Transverse colon (tissue), 4 donors: ENCODE measurements at regions not wholly inside any gene's neighbourhood (a gene's known extent, or its start where the extent isn't known, plus 50 kb on each side); places are given as distances from the start of the nearest gene placed in this dataset.

Source experiments
- DNase-seq: peaks from one replicate; pipeline ENCODE4 v3.0.0-alpha.2; 2019
- H3K27ac ChIP-seq, 4 donors: fragments of 200-600 bp; sonication (generic); 2 replicates each; pipeline ENCODE4 v1.5.1; 2016 to 2018; ENCODE audit warnings: inconsistent platforms in 4 of 4
- H3K27me3 ChIP-seq: fragments of 200-600 bp; sonication (generic); 2 replicates; pipeline ENCODE4 v1.5.1; 2017; ENCODE audit warnings: inconsistent platforms
- H3K36me3 ChIP-seq, 4 donors: fragments of 200-600 bp; sonication (generic); 2 replicates each; pipeline ENCODE4 v1.5.1; 2017 to 2019; ENCODE audit warnings: inconsistent platforms in 4 of 4
- H3K4me1 ChIP-seq, 4 donors: fragments of 200-600 bp; sonication (generic); 2 replicates each; pipeline ENCODE4 v1.5.1; 2017 to 2020; ENCODE audit warnings: inconsistent platforms in 4 of 4
- H3K4me3 ChIP-seq, 4 donors: fragments of 200-600 bp; sonication (generic); 1 replicate in 1 of 4; 2 replicates in 3 of 4; pipeline versions ENCODE4 v1.5.1 to v1.6.1; 2017 to 2019; ENCODE audit warnings: inconsistent platforms in 4 of 4
- H3K9me3 ChIP-seq, 2 donors: fragments of 200-600 bp; sonication (generic); 2 replicates each; pipeline ENCODE4 v1.5.1; 2017 to 2019; ENCODE audit warnings: inconsistent platforms in 2 of 2
- EP300 ChIP-seq: sonication (generic); formaldehyde crosslinking; IDR thresholded peaks from one replicate; pipeline ENCODE4 v1.6.1; 2017; ENCODE audit warnings: antibody characterized with exemption, low read depth
- POLR2A ChIP-seq: fragments of 450-650 bp; IDR thresholded peaks from one replicate; pipeline ENCODE4 v1.6.1; 2016; ENCODE audit warnings: antibody characterized with exemption, mild to moderate bottlenecking, moderate library complexity
- POLR2AphosphoS5 ChIP-seq, 3 donors: sonication (generic); formaldehyde crosslinking; IDR thresholded peaks; one replicate each; pipeline ENCODE4 v1.6.1; 2016; ENCODE audit warnings: antibody characterized with exemption in 3 of 3
- WGBS, 2 donors: methylation state at CpG; one replicate each; pipeline ENCODE4 v1.1.5; 2018; ENCODE audit warnings: low coverage in 1 of 2; 5-methylcytosine and 5-hydroxymethylcytosine counted together
- in situ Hi-C, 4 donors: fragments of 200-750 bp; cut with MboI; loops; one replicate each; pipeline versions ENCODE4 v1.15.0 to v1.15.1; 2017; ENCODE audit warnings: low sequenced_read_pairs in 3 of 4, low pct_ligation_motif_present in 1 of 4, low pct_unique_long_range_greater_than_20kb in 1 of 4
- intact Hi-C: fragments of 100-400 bp; cut with DNase I; formaldehyde crosslinking; loops from one replicate; pipeline ENCODE4 v1.15.1; 2023; ENCODE audit warnings: low total_unique reads
- TF ChIP-seq, protein P1 (sequence below), 5 experiments: fragments of 200-600 bp in 3 of 5; fragments of 450-650 bp in 2 of 5; sonication (generic) in 3 of 5; IDR thresholded peaks; 1 replicate in 2 of 5; 2 replicates in 3 of 5; pipeline ENCODE4 v1.5.1; 2016 to 2017; ENCODE audit warnings: antibody characterized with exemption in 5 of 5, inconsistent platforms in 3 of 5, mild to moderate bottlenecking in 2 of 5, moderate library complexity in 1 of 5

DNA sequence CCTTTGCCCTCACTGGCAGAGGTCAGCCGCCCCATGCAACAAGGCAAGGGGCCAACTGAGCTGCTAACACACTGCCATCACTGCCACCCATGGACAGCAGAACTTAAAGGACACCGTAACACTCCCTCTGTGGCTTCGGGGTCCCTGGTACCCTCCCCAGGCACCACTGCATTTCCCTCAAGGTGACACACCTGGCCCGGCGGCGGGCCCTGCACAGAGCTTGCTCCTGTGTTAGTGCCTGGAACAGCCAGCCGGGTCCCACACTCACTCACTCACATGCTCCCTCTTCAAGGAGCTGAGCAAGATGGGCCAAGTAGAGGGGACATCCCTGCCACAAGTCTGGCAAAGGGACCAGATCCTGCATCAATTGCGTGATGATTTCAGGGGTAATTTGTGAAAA, 126.5 kb upstream of the SOX4 start:
- no peaks in the 10 kb centered on the region for H3K36me3 ChIP-seq
- in situ Hi-C loops, result no loop called here
- TF ChIP-seq POLR2AphosphoS5 (IDR thresholded peaks at IDR 0.05) (no peak), EP300 (no peak), POLR2A (no peak)
- TF ChIP-seq, protein P1, sequence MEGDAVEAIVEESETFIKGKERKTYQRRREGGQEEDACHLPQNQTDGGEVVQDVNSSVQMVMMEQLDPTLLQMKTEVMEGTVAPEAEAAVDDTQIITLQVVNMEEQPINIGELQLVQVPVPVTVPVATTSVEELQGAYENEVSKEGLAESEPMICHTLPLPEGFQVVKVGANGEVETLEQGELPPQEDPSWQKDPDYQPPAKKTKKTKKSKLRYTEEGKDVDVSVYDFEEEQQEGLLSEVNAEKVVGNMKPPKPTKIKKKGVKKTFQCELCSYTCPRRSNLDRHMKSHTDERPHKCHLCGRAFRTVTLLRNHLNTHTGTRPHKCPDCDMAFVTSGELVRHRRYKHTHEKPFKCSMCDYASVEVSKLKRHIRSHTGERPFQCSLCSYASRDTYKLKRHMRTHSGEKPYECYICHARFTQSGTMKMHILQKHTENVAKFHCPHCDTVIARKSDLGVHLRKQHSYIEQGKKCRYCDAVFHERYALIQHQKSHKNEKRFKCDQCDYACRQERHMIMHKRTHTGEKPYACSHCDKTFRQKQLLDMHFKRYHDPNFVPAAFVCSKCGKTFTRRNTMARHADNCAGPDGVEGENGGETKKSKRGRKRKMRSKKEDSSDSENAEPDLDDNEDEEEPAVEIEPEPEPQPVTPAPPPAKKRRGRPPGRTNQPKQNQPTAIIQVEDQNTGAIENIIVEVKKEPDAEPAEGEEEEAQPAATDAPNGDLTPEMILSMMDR (IDR thresholded peaks at IDR 0.05), result no peak
- no peak for DNase-seq
- intact Hi-C loops, result no loop called here
- peaks cover 0 to 2% (median 0%) of the 10 kb centered on the region in 4 donors for H3K4me1 ChIP-seq
- H3K27ac ChIP-seq, result no peak overlapping the region
- no peaks in the 10 kb centered on the region for H3K27me3 ChIP-seq
- no peaks in the 10 kb centered on the region for H3K9me3 ChIP-seq
- WGBS, 2 donors, result 100% methylated on average over 1 to 8 of the region's 8 CpGs
- no peak overlapping the region for H3K4me3 ChIP-seq

DNA sequence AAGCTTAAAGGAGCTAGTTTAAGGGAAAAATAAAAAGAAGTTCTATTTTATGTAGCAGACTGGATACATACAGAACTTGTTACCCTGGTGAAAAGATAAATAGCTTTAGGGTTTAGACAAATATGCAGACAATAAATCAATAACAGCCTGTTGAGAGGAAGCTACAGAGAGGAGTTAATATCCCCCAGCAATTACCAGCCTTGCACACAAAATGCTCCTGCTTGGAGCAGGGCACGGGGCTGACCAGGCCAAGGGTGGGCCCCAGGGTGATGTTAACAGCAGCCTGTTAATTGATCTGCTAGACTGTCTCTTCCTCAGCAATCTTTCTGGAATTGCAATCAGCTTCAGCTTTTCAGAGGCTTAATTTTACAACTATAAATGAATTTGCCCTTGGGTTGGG, 125.1 kb upstream of the SOX4 start:
- in situ Hi-C loops (no loop called here), intact Hi-C loops (no loop called here)
- Histone ChIP-seq H3K4me1 (no peaks in the 10 kb centered on the region), H3K4me3 (no peak overlapping the region), H3K9me3 (no peaks in the 10 kb centered on the region), H3K27me3 (no peaks in the 10 kb centered on the region), H3K27ac (no peak overlapping the region), H3K36me3 (no peaks in the 10 kb centered on the region)
- no peak for DNase-seq
- no peak for TF ChIP-seq EP300
- no peak for TF ChIP-seq POLR2AphosphoS5 (IDR thresholded peaks at IDR 0.05)
- no peak for TF ChIP-seq POLR2A
- TF ChIP-seq, protein P1 (IDR thresholded peaks at IDR 0.05), result no peak
- 52% methylated on average over 1 of the region's 1 CpG; no CpG with 5 or more reads in 1 of the 2 donors for WGBS, 2 donors

DNA sequence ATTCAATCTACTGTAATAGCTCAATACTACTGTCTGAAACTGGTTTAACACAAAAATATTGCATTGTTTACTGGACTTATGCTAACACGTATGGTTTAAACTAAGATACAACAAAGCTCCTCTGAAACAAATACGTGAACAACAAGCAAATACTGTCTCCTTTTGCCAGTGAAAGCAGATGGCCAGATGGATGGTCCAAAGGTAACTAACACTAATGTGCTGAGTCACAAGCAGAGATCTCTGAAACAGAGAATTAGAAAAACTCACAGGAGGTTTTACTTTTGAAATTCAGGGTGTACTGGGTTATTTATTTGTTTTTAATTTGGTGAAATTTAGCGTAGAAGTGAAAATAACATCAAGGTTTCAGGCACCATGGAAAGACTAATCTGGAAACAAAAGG, 124.3 kb upstream of the SOX4 start:
- DNase-seq, result no peak
- in situ Hi-C loops (no loop called here), intact Hi-C loops (no loop called here)
- Histone ChIP-seq H3K27me3 (no peaks in the 10 kb centered on the region), H3K9me3 (no peaks in the 10 kb centered on the region), H3K4me1 (no peaks in the 10 kb centered on the region), H3K36me3 (no peaks in the 10 kb centered on the region), H3K27ac (no peak overlapping the region), H3K4me3 (no peak overlapping the region)
- TF ChIP-seq POLR2AphosphoS5 (IDR thresholded peaks at IDR 0.05), result no peak
- TF ChIP-seq, protein P1 (IDR thresholded peaks at IDR 0.05), result no peak
- TF ChIP-seq POLR2A, result no peak
- TF ChIP-seq EP300, result no peak
- WGBS, 2 donors, result 57 to 78% methylated on average over 3 of the region's 3 CpGs

DNA sequence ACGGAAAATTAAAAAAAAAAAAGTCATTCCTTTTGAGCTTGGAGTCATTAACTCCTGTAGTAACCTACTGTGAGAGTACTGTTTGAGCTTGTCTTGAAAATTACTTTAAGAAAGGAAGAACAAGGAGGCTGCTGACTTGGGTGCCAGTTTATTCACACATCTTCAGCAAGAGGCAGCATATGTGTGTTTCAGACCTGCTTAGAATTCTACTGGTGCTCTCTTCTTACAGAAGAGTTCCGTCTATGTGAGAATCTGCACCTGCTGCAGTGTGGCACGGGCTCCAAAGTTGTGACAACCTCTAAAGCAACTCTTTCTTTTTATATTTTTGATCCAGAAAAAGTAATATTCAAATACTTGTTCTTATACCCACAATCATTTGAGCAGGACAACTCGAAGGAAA, 117.4 kb upstream of the SOX4 start:
- H3K27ac ChIP-seq, result no peak overlapping the region
- in situ Hi-C loops (no loop called here), intact Hi-C loops (no loop called here)
- DNase-seq, result no peak
- no peaks in the 10 kb centered on the region for H3K9me3 ChIP-seq
- H3K4me3 ChIP-seq, result no peak overlapping the region
- TF ChIP-seq, protein P1 (IDR thresholded peaks at IDR 0.05), result no peak
- TF ChIP-seq EP300 (no peak), POLR2AphosphoS5 (IDR thresholded peaks at IDR 0.05) (no peak), POLR2A (no peak)
- H3K4me1 ChIP-seq, result peaks cover 0 to 7% (median 2%) of the 10 kb centered on the region in 4 donors
- WGBS, 2 donors, result 73 to 79% methylated on average over 2 to 4 of the region's 4 CpGs
- H3K27me3 ChIP-seq, result no peaks in the 10 kb centered on the region
- no peaks in the 10 kb centered on the region for H3K36me3 ChIP-seq
